Stimulated activated CD8-positive, alpha-beta memory T cell treated with anti-CD3 and anti-CD28 coated beads, Interleukin-7, amount 100 ng/mL, for 48 hours (primary cell): ENCODE measurements at regions not wholly inside any gene's neighbourhood (a gene's known extent, or its start where the extent isn't known, plus 50 kb on each side); places are given as distances from the start of the nearest gene placed in this dataset.

ENCODE experiments used
- DNase-seq, 2 donors: peaks; one replicate each; pipeline ENCODE4 v3.0.0-alpha.2; 2020; ENCODE audit warnings: low read depth in 1 of 2; ENCODE audit errors: extremely low read depth in 1 of 2

- no peak for DNase-seq
These were observed 1294.8 kb downstream of the TBC1D22A start for GRCh38 chr22:48057116-48057835.

- DNase-seq, result no peak
These were observed 1293.4 kb downstream of the TBC1D22A start for GRCh38 chr22:48055827-48056226.

- DNase-seq, result no peak
These were observed 1292.7 kb downstream of the TBC1D22A start for GRCh38 chr22:48055185-48055584.

- DNase-seq, result no peak
These were observed 1292.1 kb downstream of the TBC1D22A start for GRCh38 chr22:48054596-48054995.

GRCh38 chr22:48053973-48054372 lies 1291.5 kb downstream of the TBC1D22A start:
- DNase-seq, result no peak

- DNase-seq, result no peak
These were observed 1291.0 kb downstream of the TBC1D22A start for GRCh38 chr22:48053486-48053885.

GRCh38 chr22:48052621-48052890 lies 1290.1 kb downstream of the TBC1D22A start:
- DNase-seq, result no peak

- no peak for DNase-seq
These were observed 1289.6 kb downstream of the TBC1D22A start for GRCh38 chr22:48051796-48052620.

GRCh38 chr22:48050836-48051235 lies 1288.4 kb downstream of the TBC1D22A start:
- no peak for DNase-seq

- DNase-seq, result no peak
These were observed 1286.7 kb downstream of the TBC1D22A start for GRCh38 chr22:48049116-48049515.

GRCh38 chr22:48047722-48048500 lies 1285.5 kb downstream of the TBC1D22A start:
- DNase-seq, result no peak

- peak in 1 of 2 donors; percentile 3 for DNase-seq
These were observed 1282.9 kb downstream of the TBC1D22A start for GRCh38 chr22:48045369-48045768.

GRCh38 chr22:48044487-48045060 lies 1282.1 kb downstream of the TBC1D22A start:
- no peak for DNase-seq

GRCh38 chr22:48043581-48043980 lies 1281.1 kb downstream of the TBC1D22A start:
- no peak for DNase-seq

- no peak for DNase-seq
These were observed 1280.4 kb downstream of the TBC1D22A start for GRCh38 chr22:48042621-48043395.

GRCh38 chr22:48039326-48039725 lies 1276.9 kb downstream of the TBC1D22A start:
- no peak for DNase-seq

- DNase-seq, result no peak
These were observed 1275.2 kb downstream of the TBC1D22A start for GRCh38 chr22:48037618-48038017.

- DNase-seq, result no peak
These were observed 1273.4 kb downstream of the TBC1D22A start for GRCh38 chr22:48035897-48036296.

GRCh38 chr22:48031589-48031988 lies 1269.1 kb downstream of the TBC1D22A start:
- no peak for DNase-seq

GRCh38 chr22:48025096-48025495 lies 1262.6 kb downstream of the TBC1D22A start:
- DNase-seq, result no peak
